Omental fat pad (tissue), 3 donors: ENCODE measurements at regions not wholly inside any gene's neighbourhood (a gene's known extent, or its start where the extent isn't known, plus 50 kb on each side); places are given as distances from the start of the nearest gene placed in this dataset.

Experiments
- ATAC-seq: fragments of 150-250 bp; one replicate; pipeline ENCODE4 v1.9.1; 2016; ENCODE audit warnings: mild to moderate bottlenecking, moderate library complexity; ENCODE audit not compliant: low FRiP score
- DNase-seq: peaks from one replicate; pipeline ENCODE4 v3.0.0-alpha.2; 2019; ENCODE audit warnings: low spot score
- CTCF ChIP-seq, 3 donors: fragments of 450-650 bp; IDR thresholded peaks; one replicate each; pipeline ENCODE4 v1.5.1; 2016 to 2017; ENCODE audit warnings: antibody characterized with exemption in 3 of 3, mild to moderate bottlenecking in 3 of 3, moderate library complexity in 2 of 3

GRCh38 chr3:10582733-10583132, 77.3 kb upstream of the ATP2B2 start:
- DNase-seq (no peak), ATAC-seq (no peak)
- TF ChIP-seq CTCF (IDR thresholded peaks at IDR 0.05) = no peak

GRCh38 chr3:10583798-10584708, 78.7 kb upstream of the ATP2B2 start:
- DNase-seq (no peak), ATAC-seq (no peak)
- no peak for TF ChIP-seq CTCF (IDR thresholded peaks at IDR 0.05)

GRCh38 chr3:10585945-10586344, 80.6 kb upstream of the ATP2B2 start:
- no peak for TF ChIP-seq CTCF (IDR thresholded peaks at IDR 0.05)
- ATAC-seq (no peak), DNase-seq (no peak)

- ATAC-seq = no peak
- TF ChIP-seq CTCF (IDR thresholded peaks at IDR 0.05) = no peak
- no peak for DNase-seq
Measured at GRCh38 chr3:10594915-10595314, 89.5 kb upstream of the ATP2B2 start.

GRCh38 chr3:10596746-10597448, 91.5 kb upstream of the ATP2B2 start:
- ATAC-seq = no peak
- no peak for TF ChIP-seq CTCF (IDR thresholded peaks at IDR 0.05)

GRCh38 chr3:10597733-10598132, 92.3 kb upstream of the ATP2B2 start:
- DNase-seq (no peak), ATAC-seq (no peak)
- TF ChIP-seq CTCF (IDR thresholded peaks at IDR 0.05) = no peak

More at GRCh38 chr3:10596746-10597448, 91.5 kb upstream of the ATP2B2 start:
- no peak for DNase-seq
